K562 (cell line): ENCODE measurements at regions not wholly inside any gene's neighbourhood (a gene's known extent, or its start where the extent isn't known, plus 50 kb on each side); places are given as distances from the start of the nearest gene placed in this dataset.

Source experiments
- CBX3 ChIP-seq, 2 experiments: IDR thresholded peaks; 1 replicate in 1 of 2; 2 replicates in 1 of 2; pipeline ENCODE4 v1.6.1; 2012; ENCODE audit warnings: inconsistent platforms in 2 of 2, low read length in 2 of 2, borderline replicate concordance in 1 of 2, control low read depth in 1 of 2
- CTCF ChIP-seq, 3 experiments: IDR thresholded peaks in 2 of 3; conservative IDR thresholded peaks in 1 of 3; 2 replicates each; pipeline ENCODE4 v1.5.1; 2011 to 2012; ENCODE audit warnings: low read length in 3 of 3, mild to moderate bottlenecking in 3 of 3, control low read depth in 2 of 3, improper control_type of control experiment in 1 of 3, inconsistent platforms in 1 of 3, low read depth in 1 of 3, mixed read lengths in 1 of 3, moderate library complexity in 1 of 3; ENCODE audit not compliant: insufficient read depth in 2 of 3
- KHSRP ChIP-seq: fragments of 450-650 bp; IDR thresholded peaks from 2 replicates; pipeline ENCODE4 v1.6.1; 2017
- MTF1 ChIP-seq: fragments of 250-450 bp; sonication (Bioruptor Pico); IDR thresholded peaks from 2 replicates; pipeline ENCODE4 v1.9.0; 2021; ENCODE audit warnings: moderate library complexity, mild to moderate bottlenecking, inconsistent platforms, borderline replicate concordance
- POLR2AphosphoS2 ChIP-seq: IDR thresholded peaks from 2 replicates; pipeline ENCODE4 v1.6.1; 2012; ENCODE audit warnings: low read length, improper control_type of control experiment

GRCh38 chr9:120336021-120336752 is 243.8 kb downstream of the CDK5RAP2 start:
- no peak for TF ChIP-seq CTCF (IDR thresholded peaks at IDR 0.05 in 2 of 3, conservative IDR thresholded peaks at IDR 0.05 in 1 of 3; ENCODE audit: insufficient read depth in 2 of 3, low read depth in 1 of 3, low read length in 3 of 3)
- TF ChIP-seq CBX3 (IDR thresholded peaks at IDR 0.05; ENCODE audit: borderline replicate concordance in 1 of 2, low read length in 2 of 2), result no peak
- TF ChIP-seq MTF1, result no peak
- TF ChIP-seq KHSRP, result no peak
- TF ChIP-seq POLR2AphosphoS2, result no peak
